ENCODE measurements at regions not wholly inside any gene's neighbourhood (a gene's known extent, or its start where the extent isn't known, plus 50 kb on each side); places are given as distances from the start of the nearest gene placed in this dataset.

DNA sequence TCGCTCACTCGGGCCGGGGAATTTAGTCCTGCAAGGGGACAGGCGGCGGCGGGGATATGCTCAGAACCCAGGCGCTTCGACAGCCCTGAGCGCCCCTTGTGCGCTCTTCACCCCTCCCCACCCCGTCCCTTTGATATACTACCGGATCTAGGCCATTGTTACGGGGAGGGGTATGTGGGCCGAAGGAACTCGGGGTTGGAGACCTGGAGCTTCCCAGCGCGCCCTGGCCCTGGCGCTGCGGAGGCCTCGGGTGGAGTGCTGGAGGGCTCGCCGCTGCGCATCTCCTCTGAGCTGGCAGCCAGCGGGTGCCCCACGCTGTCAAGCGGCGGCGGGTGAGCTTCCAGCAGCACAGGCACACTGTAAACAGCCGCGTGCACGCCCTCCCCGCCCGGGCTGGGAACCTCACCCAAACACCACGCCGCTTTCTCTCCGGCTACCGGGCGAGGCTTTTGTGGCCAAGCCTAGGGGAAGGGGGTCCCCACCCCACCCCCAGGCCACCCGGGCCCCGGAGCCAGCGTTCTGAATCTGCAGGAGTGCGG is 54.5 kb upstream of the BCOR start:
- TF ChIP-seq, protein P1, sequence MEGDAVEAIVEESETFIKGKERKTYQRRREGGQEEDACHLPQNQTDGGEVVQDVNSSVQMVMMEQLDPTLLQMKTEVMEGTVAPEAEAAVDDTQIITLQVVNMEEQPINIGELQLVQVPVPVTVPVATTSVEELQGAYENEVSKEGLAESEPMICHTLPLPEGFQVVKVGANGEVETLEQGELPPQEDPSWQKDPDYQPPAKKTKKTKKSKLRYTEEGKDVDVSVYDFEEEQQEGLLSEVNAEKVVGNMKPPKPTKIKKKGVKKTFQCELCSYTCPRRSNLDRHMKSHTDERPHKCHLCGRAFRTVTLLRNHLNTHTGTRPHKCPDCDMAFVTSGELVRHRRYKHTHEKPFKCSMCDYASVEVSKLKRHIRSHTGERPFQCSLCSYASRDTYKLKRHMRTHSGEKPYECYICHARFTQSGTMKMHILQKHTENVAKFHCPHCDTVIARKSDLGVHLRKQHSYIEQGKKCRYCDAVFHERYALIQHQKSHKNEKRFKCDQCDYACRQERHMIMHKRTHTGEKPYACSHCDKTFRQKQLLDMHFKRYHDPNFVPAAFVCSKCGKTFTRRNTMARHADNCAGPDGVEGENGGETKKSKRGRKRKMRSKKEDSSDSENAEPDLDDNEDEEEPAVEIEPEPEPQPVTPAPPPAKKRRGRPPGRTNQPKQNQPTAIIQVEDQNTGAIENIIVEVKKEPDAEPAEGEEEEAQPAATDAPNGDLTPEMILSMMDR (IDR thresholded peaks at IDR 0.05; ENCODE audit: insufficient read depth, low read length, poor library complexity, severe bottlenecking): no peak
- TF ChIP-seq EZH2phosphoT487 (conservative IDR thresholded peaks at IDR 0.05; ENCODE audit: low read length): no peak

Data from SU-DHL-6 (cell line).